Suppressor macrophage treated with lipopolysaccharide for 1 hour (primary cell): ENCODE measurements at regions not wholly inside any gene's neighbourhood (a gene's known extent, or its start where the extent isn't known, plus 50 kb on each side); places are given as distances from the start of the nearest gene placed in this dataset.

Source experiments
- DNase-seq, 3 donors: peaks; one replicate each; pipeline ENCODE4 v3.0.0-alpha.2; 2020 to 2022

DNA sequence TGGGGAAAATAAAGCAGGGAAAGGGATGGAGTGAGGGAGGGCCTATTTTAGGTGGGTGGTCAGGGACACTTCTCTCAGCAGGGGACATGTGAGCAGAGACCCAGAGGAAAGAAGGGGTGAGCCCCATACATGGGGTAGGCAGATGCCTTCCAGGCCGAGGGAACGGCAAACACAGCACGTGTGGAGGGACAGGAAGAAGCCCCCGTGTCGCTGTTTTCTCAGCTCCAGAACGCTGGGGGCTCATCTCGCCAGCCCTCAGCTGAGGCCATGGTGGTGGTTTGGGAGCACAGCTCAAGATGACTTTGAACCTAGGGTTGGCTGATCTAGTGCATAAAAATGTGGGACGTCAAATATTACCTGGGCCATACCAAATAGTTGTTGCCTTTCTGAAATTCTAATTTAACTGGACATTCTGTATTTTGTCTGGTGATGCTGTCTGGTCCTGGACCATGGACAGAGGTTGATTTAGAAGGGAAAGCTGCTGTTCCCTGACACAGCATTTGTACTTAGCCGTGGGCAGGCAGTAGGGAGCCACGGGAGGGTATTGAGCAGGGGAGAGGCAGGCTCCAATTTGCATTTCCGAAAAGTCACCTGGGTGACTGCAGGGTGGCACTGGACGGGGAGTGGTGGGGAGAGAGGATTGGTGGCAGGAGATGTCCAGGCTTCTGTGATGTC lies 53.1 kb upstream of the RUNX3 start:
- DNase-seq: no peak

- DNase-seq: no peak
These were observed 51.5 kb upstream of the RUNX3 start for GRCh38 chr1:24981631-24982005.

GRCh38 chr1:24980836-24981630 lies 51.0 kb upstream of the RUNX3 start:
- no peak for DNase-seq
